GM23338 (cell line): ENCODE measurements at regions not wholly inside any gene's neighbourhood (a gene's known extent, or its start where the extent isn't known, plus 50 kb on each side); places are given as distances from the start of the nearest gene placed in this dataset.

Experiments used
- ATAC-seq: fragments of 200-7000 bp; cut with Tn5 transposase; 3 replicates; pipeline ENCODE4 v1.9.1; 2020
- DNase-seq: peaks from one replicate; pipeline ENCODE4 v3.0.0-alpha.2; 2015; ENCODE audit warnings: low spot score
- H2AFZ ChIP-seq: fragments of 200-600 bp; sonication (generic); 2 replicates; pipeline ENCODE4 v1.8.0; 2016; ENCODE audit warnings: antibody characterized with exemption, mild to moderate bottlenecking, moderate library complexity
- H3F3A ChIP-seq: fragments of 200-600 bp; sonication (generic); replicated peaks from 2 replicates; pipeline ENCODE4 v1.8.0; 2017; ENCODE audit warnings: antibody characterized with exemption, mixed run types, low read depth
- H3K27ac ChIP-seq: fragments of 200-600 bp; sonication (generic); 2 replicates; pipeline ENCODE4 v1.6.1; 2016; ENCODE audit warnings: low read depth
- H3K27me3 ChIP-seq: fragments of 200-600 bp; sonication (generic); 2 replicates; pipeline ENCODE4 v1.8.0; 2016; ENCODE audit warnings: mild to moderate bottlenecking, mixed run types, moderate library complexity; ENCODE audit not compliant: insufficient read depth
- H3K36me3 ChIP-seq: fragments of 200-600 bp; sonication (generic); 2 replicates; pipeline ENCODE4 v1.8.0; 2016; ENCODE audit warnings: mild to moderate bottlenecking; ENCODE audit not compliant: insufficient read depth
- H3K4me1 ChIP-seq: fragments of 200-600 bp; sonication (generic); 2 replicates; pipeline ENCODE4 v1.8.0; 2016; ENCODE audit warnings: mild to moderate bottlenecking, moderate library complexity; ENCODE audit not compliant: insufficient read depth
- H3K4me2 ChIP-seq: fragments of 200-600 bp; sonication (generic); 2 replicates; pipeline ENCODE4 v1.7.1; 2017; ENCODE audit warnings: mixed run types
- H3K4me3 ChIP-seq: fragments of 200-600 bp; sonication (generic); 2 replicates; pipeline ENCODE4 v1.6.1; 2016; ENCODE audit warnings: mixed run types
- H3K79me2 ChIP-seq: fragments of 200-600 bp; sonication (generic); replicated peaks from 2 replicates; pipeline ENCODE4 v1.8.0; 2017; ENCODE audit warnings: mild to moderate bottlenecking; ENCODE audit not compliant: insufficient read depth
- H3K9me2 ChIP-seq: fragments of 200-600 bp; sonication (generic); 2 replicates; pipeline ENCODE4 v1.8.0; 2017; ENCODE audit not compliant: insufficient read depth
- H4K20me1 ChIP-seq: fragments of 200-600 bp; sonication (generic); replicated peaks from 2 replicates; pipeline ENCODE4 v1.8.0; 2017; ENCODE audit warnings: mild to moderate bottlenecking; ENCODE audit not compliant: insufficient read depth
- H3K27ac Mint-ChIP-seq: 2 replicates; pipeline ENCODE4 v1.8.0; 2020; ENCODE audit warnings: inconsistent platforms, mild to moderate bottlenecking, moderate library complexity, mixed read lengths
- H3K27me3 Mint-ChIP-seq: 3 replicates; pipeline ENCODE4 v1.8.0; 2022; ENCODE audit warnings: low read depth, mild to moderate bottlenecking, moderate library complexity, mixed read lengths, inconsistent platforms; ENCODE audit not compliant: insufficient read depth, poor library complexity
- H3K36me3 Mint-ChIP-seq: 3 replicates; pipeline ENCODE4 v1.8.0; 2021; ENCODE audit warnings: low read depth, mild to moderate bottlenecking, inconsistent platforms, moderate library complexity, mixed read lengths
- H3K4me1 Mint-ChIP-seq: 3 replicates; pipeline ENCODE4 v1.8.0; 2020; ENCODE audit warnings: mild to moderate bottlenecking, inconsistent platforms, mixed read lengths
- H3K4me3 Mint-ChIP-seq: 3 replicates; pipeline ENCODE4 v1.8.0; 2021; ENCODE audit warnings: moderate library complexity, mild to moderate bottlenecking, inconsistent platforms, mixed read lengths
- H3K9me3 Mint-ChIP-seq: 3 replicates; pipeline ENCODE4 v1.8.0; 2020; ENCODE audit warnings: moderate library complexity, mild to moderate bottlenecking, inconsistent platforms, mixed read lengths
- CREB1 ChIP-seq: fragments of 250-450 bp; sonication (Bioruptor Pico); IDR thresholded peaks from 2 replicates; pipeline ENCODE4 v1.5.0; 2020; ENCODE audit warnings: low read depth, mild to moderate bottlenecking, moderate library complexity
- ETS1 ChIP-seq: IDR thresholded peaks from 2 replicates; pipeline ENCODE4 v1.6.1; 2016; ENCODE audit warnings: antibody characterized with exemption
- EZH2 ChIP-seq: fragments of 200-600 bp; sonication (generic); IDR thresholded peaks from one replicate; pipeline ENCODE4 v1.8.0; 2017; ENCODE audit warnings: antibody characterized with exemption, mild to moderate bottlenecking, low read depth; ENCODE audit not compliant: unreplicated experiment
- EZH2phosphoT487 ChIP-seq: fragments of 200-600 bp; sonication (generic); IDR thresholded peaks from one replicate; pipeline ENCODE4 v1.8.1; 2018; ENCODE audit warnings: antibody characterized with exemption; ENCODE audit not compliant: unreplicated experiment
- JUNB ChIP-seq: IDR thresholded peaks from one replicate; pipeline ENCODE4 v1.6.1; 2016; ENCODE audit warnings: antibody characterized with exemption; ENCODE audit not compliant: unreplicated experiment
- NANOG ChIP-seq: IDR thresholded peaks from 2 replicates; pipeline ENCODE4 v1.6.1; 2016; ENCODE audit warnings: antibody characterized with exemption, borderline replicate concordance
- POLR2AphosphoS5 ChIP-seq: IDR thresholded peaks from 2 replicates; pipeline ENCODE4 v1.6.1; 2016; ENCODE audit warnings: antibody characterized with exemption, low read depth
- REST ChIP-seq: IDR thresholded peaks from one replicate; pipeline ENCODE4 v1.6.1; 2018; ENCODE audit warnings: antibody characterized with exemption; ENCODE audit not compliant: unreplicated experiment
- STAT1 ChIP-seq: IDR thresholded peaks from one replicate; pipeline ENCODE4 v1.6.1; 2016; ENCODE audit warnings: antibody characterized with exemption; ENCODE audit not compliant: unreplicated experiment
- ZNF114 ChIP-seq: fragments of 250-450 bp; sonication (Bioruptor Pico); IDR thresholded peaks from 2 replicates; pipeline ENCODE4 v1.5.0; 2020; ENCODE audit warnings: mild to moderate bottlenecking, moderate library complexity
- ZNF331 ChIP-seq: fragments of 250-450 bp; sonication (Bioruptor Pico); IDR thresholded peaks from 2 replicates; pipeline ENCODE4 v1.5.0; 2020; ENCODE audit warnings: low read depth, mild to moderate bottlenecking, moderate library complexity
- ZNF462 ChIP-seq: fragments of 250-450 bp; sonication (Bioruptor Pico); IDR thresholded peaks from 2 replicates; pipeline ENCODE4 v1.5.0; 2020; ENCODE audit warnings: mild to moderate bottlenecking, moderate library complexity

- no peak for TF ChIP-seq ZNF462
- TF ChIP-seq ETS1 = no peak
- no peak for TF ChIP-seq REST
- TF ChIP-seq EZH2 = no peak
- TF ChIP-seq ZNF114 (CRISPR knock-in tag) = no peak
Measured at GRCh38 chr10:4676566-4676965, 149.4 kb upstream of the AKR1E2 start (continued).

GRCh38 chr10:4675808-4676207, 150.2 kb upstream of the AKR1E2 start:
- H3K9me3 Mint-ChIP-seq = no peaks in the 10 kb centered on the region
- H3K36me3 Mint-ChIP-seq = no peaks in the 10 kb centered on the region
- Histone ChIP-seq H4K20me1 (no peaks in the 10 kb centered on the region), H3K27ac (no peak overlapping the region), H3K79me2 (no peaks in the 10 kb centered on the region), H3K4me2 (no peak overlapping the region), H3F3A (no peaks in the 10 kb centered on the region), H3K9me2 (no peaks in the 10 kb centered on the region), H3K4me3 (no peak overlapping the region), H3K27me3 (no peaks in the 10 kb centered on the region), H3K36me3 (no peaks in the 10 kb centered on the region), H3K4me1 (no peaks in the 10 kb centered on the region), H2AFZ (no peak overlapping the region)
- no peak overlapping the region for H3K27ac Mint-ChIP-seq
- H3K4me3 Mint-ChIP-seq = no peak overlapping the region
- H3K4me1 Mint-ChIP-seq = peaks cover 5% of the 10 kb centered on the region
- no peaks in the 10 kb centered on the region for H3K27me3 Mint-ChIP-seq
- ATAC-seq (no peak), DNase-seq (no peak)
- TF ChIP-seq NANOG (no peak), CREB1 (CRISPR knock-in tag) (no peak), JUNB (no peak), REST (no peak), ZNF114 (CRISPR knock-in tag) (no peak), POLR2AphosphoS5 (no peak), ZNF331 (CRISPR knock-in tag) (no peak), STAT1 (no peak), EZH2 (no peak), EZH2phosphoT487 (no peak)
